HCT116 (cell line): ENCODE measurements at regions not wholly inside any gene's neighbourhood (a gene's known extent, or its start where the extent isn't known, plus 50 kb on each side); places are given as distances from the start of the nearest gene placed in this dataset.

Source experiments
- CEBPB ChIP-seq: IDR thresholded peaks from 2 replicates; pipeline ENCODE4 v1.6.1; 2012; ENCODE audit warnings: low read depth
- EZH2 ChIP-seq: fragments of 200-600 bp; sonication (generic); IDR thresholded peaks from 2 replicates; pipeline ENCODE4 v1.6.1; 2017; ENCODE audit warnings: antibody characterized with exemption, mixed run types
- EZH2phosphoT487 ChIP-seq: fragments of 200-600 bp; IDR thresholded peaks from 2 replicates; pipeline ENCODE4 v1.6.1; 2018; ENCODE audit warnings: antibody characterized with exemption, borderline replicate concordance
- POLR2A ChIP-seq: IDR thresholded peaks from 2 replicates; pipeline ENCODE4 v1.7.0; 2011; ENCODE audit warnings: borderline replicate concordance; ENCODE audit not compliant: insufficient read depth, insufficient read length; ENCODE audit errors: extremely low read depth
- RAD21 ChIP-seq: IDR thresholded peaks from 2 replicates; pipeline ENCODE4 v1.6.1; 2012; ENCODE audit warnings: low read depth, mild to moderate bottlenecking
- SIN3A ChIP-seq: IDR thresholded peaks from 2 replicates; pipeline ENCODE4 v1.6.1; 2012; ENCODE audit warnings: low read depth
- SP1 ChIP-seq: IDR thresholded peaks from 2 replicates; pipeline ENCODE4 v1.6.1; 2012; ENCODE audit warnings: low read depth
- YY1 ChIP-seq: IDR thresholded peaks from 2 replicates; pipeline ENCODE4 v1.6.1; 2011; ENCODE audit warnings: low read length, low read depth, moderate library complexity, mild to moderate bottlenecking; ENCODE audit not compliant: insufficient replicate concordance; ENCODE audit errors: extremely low read depth
- ZNF274 ChIP-seq: fragments of 200-500 bp; sonication (Bioruptor generic); IDR thresholded peaks from 2 replicates; pipeline ENCODE4 v1.6.1; 2014; ENCODE audit warnings: mild to moderate bottlenecking, low read depth, low read length, inconsistent platforms
- TF ChIP-seq, protein P1 (sequence below), 3 experiments: fragments of 200-600 bp in 1 of 3; sonication (generic) in 1 of 3; IDR thresholded peaks in 2 of 3; conservative IDR thresholded peaks in 1 of 3; 2 replicates each; pipeline ENCODE4 v1.5.1; 2012 to 2017; ENCODE audit warnings: low read depth in 2 of 3, low read length in 2 of 3, antibody characterized with exemption in 1 of 3, borderline replicate concordance in 1 of 3, control low read depth in 1 of 3, mild to moderate bottlenecking in 1 of 3, mixed read lengths in 1 of 3, mixed run types in 1 of 3, moderate library complexity in 1 of 3; ENCODE audit not compliant: insufficient read depth in 1 of 3
- TF ChIP-seq, protein P2 (sequence below): IDR thresholded peaks from 2 replicates; pipeline ENCODE4 v1.6.1; 2011; ENCODE audit warnings: mild to moderate bottlenecking, low read length, moderate library complexity; ENCODE audit not compliant: insufficient replicate concordance; ENCODE audit errors: extremely low read depth

DNA sequence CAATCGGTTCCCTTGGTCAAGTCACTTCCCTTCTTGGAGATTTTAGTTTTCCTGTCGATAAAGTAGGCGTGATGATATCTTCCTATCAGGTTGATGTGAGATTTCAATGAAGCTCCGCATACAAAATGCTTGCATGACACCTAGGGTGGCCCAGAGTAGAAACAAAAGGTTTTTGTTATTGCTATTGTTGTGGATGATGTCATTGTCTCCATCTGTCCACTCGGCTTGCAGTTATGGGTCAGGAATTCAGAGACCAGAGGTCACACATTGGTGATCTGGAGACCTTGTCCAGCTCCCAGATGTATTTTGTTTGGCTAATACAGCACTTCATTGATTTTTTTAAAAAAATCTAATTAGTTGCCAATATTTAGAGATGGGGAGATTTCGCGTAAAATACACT is 382.1 kb downstream of the MN1 start:
- TF ChIP-seq EZH2phosphoT487 (no peak), YY1 (no peak), RAD21 (no peak), EZH2 (no peak), ZNF274 (no peak), SIN3A (no peak), CEBPB (no peak), POLR2A (no peak), SP1 (no peak)
- TF ChIP-seq, protein P1, sequence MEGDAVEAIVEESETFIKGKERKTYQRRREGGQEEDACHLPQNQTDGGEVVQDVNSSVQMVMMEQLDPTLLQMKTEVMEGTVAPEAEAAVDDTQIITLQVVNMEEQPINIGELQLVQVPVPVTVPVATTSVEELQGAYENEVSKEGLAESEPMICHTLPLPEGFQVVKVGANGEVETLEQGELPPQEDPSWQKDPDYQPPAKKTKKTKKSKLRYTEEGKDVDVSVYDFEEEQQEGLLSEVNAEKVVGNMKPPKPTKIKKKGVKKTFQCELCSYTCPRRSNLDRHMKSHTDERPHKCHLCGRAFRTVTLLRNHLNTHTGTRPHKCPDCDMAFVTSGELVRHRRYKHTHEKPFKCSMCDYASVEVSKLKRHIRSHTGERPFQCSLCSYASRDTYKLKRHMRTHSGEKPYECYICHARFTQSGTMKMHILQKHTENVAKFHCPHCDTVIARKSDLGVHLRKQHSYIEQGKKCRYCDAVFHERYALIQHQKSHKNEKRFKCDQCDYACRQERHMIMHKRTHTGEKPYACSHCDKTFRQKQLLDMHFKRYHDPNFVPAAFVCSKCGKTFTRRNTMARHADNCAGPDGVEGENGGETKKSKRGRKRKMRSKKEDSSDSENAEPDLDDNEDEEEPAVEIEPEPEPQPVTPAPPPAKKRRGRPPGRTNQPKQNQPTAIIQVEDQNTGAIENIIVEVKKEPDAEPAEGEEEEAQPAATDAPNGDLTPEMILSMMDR (IDR thresholded peaks at IDR 0.05 in 2 of 3, conservative IDR thresholded peaks at IDR 0.05 in 1 of 3; ENCODE audit: borderline replicate concordance in 1 of 3, insufficient read depth in 1 of 3, low read depth in 2 of 3, low read length in 2 of 3) = no peak
- TF ChIP-seq, protein P2, sequence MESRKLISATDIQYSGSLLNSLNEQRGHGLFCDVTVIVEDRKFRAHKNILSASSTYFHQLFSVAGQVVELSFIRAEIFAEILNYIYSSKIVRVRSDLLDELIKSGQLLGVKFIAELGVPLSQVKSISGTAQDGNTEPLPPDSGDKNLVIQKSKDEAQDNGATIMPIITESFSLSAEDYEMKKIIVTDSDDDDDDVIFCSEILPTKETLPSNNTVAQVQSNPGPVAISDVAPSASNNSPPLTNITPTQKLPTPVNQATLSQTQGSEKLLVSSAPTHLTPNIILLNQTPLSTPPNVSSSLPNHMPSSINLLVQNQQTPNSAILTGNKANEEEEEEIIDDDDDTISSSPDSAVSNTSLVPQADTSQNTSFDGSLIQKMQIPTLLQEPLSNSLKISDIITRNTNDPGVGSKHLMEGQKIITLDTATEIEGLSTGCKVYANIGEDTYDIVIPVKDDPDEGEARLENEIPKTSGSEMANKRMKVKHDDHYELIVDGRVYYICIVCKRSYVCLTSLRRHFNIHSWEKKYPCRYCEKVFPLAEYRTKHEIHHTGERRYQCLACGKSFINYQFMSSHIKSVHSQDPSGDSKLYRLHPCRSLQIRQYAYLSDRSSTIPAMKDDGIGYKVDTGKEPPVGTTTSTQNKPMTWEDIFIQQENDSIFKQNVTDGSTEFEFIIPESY = no peak
